Colon (tissue), 2 donors: ENCODE measurements at regions not wholly inside any gene's neighbourhood (a gene's known extent, or its start where the extent isn't known, plus 50 kb on each side); places are given as distances from the start of the nearest gene placed in this dataset.

ENCODE experiments used
- FAIRE-seq: peaks from 2 replicates; lab custom pipeline; 2012; peaks lifted over from hg19 to GRCh38; lab: Jason Lieb, UNC
- donor health status: control.
- donor health status: control.

DNA sequence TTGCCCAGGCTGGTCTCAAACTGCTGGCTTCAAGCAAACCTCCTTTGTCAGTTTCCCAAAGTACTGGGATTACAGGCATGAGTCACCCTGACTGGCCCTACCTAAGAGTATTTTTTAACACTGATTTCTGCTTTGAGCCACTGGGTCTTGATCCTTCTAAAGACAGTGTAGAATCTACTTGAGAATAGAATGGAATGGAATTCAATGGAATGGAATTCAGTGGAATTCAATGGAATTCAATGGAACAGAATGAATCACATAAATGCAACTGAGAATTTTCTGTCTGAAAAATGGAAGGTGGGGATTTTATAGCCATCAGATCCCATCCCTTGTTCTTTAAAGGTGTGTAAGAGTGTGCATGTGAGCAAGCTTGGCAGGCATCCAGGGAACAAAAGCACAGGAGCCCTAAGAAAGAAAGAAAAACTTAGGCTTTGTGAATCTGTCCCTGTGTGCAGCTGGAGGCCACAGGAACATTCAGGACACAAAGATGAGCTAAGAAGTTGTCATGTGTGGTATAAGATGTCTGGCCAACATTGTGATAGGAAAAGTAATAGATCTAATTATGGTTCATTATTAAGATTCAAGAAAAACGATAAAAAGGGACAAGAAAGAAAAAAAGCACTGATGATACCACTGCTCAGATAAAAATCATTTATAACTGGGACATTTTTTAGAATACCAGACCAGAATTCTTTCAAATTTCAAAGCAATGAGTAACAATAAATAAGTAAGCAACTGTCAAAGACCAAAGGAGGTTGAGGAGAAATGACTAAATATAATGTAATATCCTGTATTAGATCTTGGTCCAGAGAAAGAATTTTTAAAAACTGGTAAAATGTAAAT, 681.0 kb upstream of the GJE1 start:
- no peak for FAIRE-seq

DNA sequence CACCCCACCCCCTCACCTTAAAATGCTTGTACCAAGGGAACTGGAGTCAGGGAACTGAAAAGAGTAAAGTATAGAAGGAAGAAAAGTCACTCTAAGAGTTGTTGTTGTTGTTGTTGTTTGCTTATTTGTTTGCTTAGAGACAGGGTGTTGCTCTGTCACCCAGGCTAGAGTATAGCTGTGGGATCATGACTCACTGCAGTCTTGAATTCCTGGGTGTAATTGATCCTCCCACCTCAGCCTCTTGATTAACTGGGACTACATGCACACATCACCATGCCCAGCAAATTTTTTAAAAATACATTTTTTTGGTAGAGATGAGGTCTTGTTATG, 681.6 kb upstream of the GJE1 start:
- no peak for FAIRE-seq

DNA sequence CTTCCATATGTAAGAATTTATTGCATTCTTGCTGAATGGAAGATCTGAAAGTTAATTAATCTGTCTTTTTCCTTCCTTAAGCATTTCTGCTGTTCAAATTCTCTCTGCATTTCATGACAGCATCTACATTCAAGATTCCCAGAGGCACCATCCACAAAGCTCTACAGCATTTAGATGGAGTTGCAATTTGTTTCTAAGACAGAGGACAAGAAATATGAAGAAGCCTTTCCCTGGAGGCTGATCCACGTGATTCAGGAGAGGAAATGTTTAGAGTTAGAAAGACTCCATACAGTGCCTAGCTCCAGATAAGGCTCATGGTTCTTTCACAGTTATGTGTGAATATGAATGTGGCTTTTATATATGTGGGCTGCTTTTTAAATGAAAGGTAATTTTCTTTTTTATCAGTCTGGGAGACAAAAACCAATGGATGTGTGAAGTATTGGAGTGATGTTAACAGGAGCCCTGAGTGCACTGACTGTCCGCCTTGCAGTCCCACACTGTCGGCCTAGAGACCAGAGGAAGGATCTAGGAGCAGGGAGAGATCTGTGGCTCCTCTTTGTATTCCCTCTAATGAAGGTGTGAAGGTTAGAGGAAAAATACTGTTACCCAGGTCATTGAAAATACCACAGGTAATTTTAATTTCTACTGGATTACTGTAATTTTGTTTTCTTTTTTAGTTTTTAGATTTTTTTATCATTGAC, 686.6 kb upstream of the GJE1 start:
- no peak for FAIRE-seq

DNA sequence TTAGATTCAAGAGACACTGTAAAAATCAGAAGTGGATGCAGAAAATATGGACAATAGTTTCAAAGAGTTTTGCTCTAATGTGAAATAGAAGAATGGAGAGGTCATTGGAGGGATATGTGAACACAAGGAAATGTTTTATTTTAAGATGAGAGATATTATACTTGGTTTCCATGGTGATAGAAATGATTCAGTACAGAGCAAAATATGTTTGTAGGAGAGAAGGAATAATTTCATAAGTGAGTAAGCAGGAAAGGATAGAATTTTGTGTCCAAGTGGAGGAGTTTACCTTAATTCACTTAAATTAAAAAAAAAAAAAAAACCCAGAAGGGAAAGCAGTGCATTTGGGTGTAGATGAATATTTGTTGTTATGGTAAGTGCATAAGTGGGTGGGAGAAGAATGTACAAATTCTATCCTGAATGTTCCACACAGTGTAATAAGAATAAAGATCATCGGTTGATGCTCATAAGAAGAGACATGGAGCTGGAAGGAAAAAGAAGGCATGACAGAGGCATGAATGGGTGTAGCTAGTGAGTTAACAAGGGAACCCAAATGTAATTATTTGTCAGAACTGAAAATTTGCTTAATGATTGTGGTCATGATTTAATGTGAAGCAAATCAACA, 688.9 kb upstream of the GJE1 start:
- no peak for FAIRE-seq

DNA sequence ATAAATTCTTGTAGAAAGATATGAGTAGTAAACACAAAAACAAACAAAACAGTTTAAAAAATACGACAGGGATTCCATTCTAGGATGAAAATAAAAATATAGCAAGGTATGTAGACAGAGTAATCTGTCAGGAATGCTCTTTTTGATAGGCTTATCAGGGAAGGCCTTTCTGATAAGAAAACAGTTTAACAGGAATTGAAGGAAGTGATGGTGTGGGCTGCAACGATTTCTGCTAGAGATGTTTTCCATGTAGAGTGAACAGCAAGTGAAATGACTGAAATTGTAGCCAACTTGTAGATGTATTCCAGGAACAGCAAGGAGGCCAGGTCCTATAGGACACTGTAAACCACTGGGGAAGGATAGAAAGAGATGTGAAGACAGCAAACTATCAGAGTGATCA, 689.7 kb upstream of the GJE1 start:
- FAIRE-seq = no peak

DNA sequence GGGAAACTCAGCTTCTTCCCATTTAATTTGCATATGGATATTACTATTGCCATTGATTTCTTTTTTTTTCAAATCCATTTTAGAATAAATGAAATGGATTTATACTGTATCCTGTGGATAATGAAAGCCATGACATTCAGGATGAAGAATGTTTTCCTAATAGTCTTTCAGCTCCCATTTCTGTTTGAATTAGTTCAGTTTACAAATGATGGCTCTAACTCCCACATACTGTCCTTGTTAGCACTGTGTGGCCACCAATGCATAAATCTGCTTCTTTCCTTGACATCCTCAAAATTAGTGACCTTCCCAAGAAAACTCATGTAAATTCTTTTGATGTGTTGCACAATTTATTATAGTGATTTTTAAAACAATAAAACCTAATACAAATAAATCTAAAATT, 693.2 kb upstream of the GJE1 start:
- no peak for FAIRE-seq

DNA sequence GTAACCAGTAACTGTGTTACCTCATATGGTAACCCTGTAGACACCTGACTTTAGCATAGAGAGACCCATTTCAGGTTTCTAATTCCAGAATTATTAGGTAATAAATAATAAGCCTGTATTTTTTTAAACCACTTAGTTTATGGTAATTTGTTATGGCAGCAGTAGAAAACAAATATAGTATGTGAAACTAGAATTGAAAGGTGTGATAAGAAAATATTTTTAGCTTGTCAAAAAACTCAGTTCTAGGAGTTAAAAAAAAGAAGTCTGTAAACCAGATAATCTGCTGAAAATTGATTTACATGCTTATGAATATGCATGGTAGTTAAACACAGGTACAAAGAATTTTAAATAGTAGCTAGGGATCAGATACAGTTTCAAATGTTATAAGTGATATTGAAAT, 695.0 kb upstream of the GJE1 start:
- no peak for FAIRE-seq

DNA sequence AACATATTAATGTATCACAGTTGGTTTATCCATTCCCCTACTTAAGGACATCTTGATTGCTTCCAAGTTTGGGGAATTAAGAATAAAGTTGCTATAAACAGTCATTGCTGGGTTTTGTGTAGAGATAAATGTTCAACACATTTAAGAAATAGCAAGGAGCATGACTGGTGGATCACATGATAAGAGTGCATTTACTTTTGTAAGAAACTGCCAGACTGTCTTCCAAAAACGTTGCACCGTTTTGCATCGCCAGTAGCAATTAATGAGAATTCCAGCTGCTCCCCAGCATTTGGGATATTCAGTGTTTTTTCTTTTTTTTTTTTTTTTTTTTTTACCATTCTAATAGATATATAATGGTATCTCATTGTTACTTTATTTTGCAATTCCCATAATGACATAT, 695.7 kb upstream of the GJE1 start:
- FAIRE-seq = no peak

DNA sequence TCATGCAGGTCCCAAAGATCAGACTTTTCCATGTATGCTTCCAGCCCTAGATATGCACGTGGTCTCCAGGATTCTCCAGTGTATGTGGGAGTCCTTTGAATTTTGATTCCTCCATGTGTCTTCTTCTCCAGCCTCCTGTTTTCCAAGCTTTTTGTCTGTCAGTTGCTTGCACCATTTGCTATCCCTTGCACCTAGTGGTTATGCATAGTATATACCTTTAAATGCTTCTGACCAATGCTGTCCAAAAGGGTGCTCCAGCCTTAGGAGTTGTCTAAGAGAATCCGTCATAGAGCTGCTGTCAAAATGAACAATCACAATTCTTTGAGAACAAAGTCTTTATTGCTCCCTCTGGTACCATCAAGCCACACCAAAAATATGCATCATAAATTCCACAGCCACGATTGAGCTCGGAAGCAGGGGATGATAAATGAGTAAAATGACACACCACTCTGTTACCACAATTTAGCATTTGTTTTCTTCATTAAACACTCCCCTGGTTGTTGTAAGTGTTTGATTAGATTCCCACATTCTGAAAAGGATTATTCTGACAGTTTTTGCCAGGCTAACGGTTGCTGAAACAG, 706.2 kb upstream of the GJE1 start:
- FAIRE-seq = no peak

DNA sequence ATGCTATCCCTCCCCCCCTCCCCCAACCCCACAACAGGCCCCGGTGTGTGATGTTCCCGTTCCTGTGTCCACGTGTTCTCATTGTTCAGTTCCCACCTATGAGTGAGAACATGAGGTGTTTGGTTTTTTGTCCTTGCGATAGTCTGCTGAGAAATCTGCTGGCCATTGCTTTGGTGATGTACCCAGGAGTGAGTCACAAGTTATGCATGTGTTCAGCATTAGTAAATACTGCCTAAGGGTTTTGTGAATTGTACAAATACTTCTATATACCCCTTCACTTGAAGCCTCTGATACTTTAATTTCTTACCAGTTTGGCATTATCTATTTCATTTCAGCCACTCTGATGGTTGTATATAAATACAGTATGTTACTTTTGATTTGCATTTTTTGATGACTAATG, 711.3 kb upstream of the GJE1 start:
- no peak for FAIRE-seq

DNA sequence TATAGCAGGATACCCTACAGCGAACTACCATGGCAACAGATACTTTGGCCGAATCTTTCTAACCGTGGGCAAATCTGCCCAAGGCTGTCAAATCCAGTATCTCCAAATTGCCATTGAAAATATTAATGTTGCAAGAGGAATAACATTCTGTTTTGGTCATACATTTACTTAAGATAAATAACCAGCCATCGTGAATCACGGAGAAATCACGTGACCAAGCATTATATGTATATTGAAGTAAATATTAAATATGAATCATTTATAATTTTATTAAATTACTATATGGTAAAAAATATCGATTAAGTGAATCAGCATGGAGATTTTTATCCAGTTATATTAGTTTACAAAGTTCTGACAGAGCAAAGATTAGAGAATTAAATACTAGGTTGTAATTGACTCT, 714.6 kb upstream of the GJE1 start:
- no peak for FAIRE-seq

DNA sequence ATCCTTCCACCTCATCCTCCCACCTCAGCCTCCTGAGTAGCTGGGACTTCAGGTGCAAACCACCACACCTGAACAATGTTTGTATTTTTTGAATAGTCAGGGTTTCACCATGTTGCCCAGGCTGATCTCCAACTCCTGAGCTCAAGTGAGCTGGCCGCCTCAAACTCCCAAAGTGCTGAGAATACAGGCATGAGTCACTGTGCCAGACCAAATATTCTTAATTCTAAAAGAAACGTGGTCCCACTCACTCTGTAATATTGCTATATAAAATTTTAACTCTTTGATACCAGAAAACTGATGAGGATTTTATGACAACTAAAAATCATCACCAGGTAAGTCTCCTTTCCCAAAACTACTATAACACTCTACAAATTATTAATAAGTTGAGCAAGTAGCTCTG, 716.8 kb upstream of the GJE1 start:
- no peak for FAIRE-seq

DNA sequence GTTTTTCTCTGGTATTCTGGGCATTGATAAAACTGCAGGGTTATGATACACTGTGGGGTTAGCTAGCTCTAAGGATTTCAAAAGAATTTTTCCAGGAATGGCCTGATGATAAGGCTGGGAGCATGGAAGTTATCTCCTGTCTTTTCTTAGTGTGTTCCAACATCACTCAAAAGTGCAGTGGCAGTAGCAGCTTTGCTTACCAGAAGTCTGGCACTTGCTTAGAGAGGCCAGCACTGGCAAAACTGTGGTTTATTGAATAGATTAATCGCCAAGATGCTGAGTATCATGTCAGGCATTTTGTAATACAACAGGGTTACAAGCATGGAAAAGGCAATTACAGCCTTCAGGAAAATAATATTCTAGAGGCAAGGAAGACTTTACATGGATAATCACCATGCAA, 719.5 kb upstream of the GJE1 start:
- no peak for FAIRE-seq

DNA sequence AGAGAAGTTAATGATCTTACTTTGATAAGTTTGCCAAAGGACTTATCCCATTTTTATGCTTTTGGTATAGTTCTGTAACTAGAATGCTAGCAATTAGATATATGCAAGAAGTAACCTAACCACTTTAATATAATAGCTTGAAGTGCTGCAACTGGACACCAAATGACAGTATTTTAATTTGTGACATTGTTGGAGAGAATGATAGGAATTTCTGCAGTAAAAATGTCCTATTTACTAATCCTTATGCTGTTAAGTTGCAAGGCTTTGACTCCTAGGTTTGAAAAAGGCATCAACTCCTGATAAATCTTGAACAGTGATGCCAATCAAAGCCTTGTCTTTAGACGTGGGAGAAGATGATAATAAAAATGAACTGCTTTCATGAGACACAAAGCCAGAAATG, 726.0 kb upstream of the GJE1 start:
- no peak for FAIRE-seq

DNA sequence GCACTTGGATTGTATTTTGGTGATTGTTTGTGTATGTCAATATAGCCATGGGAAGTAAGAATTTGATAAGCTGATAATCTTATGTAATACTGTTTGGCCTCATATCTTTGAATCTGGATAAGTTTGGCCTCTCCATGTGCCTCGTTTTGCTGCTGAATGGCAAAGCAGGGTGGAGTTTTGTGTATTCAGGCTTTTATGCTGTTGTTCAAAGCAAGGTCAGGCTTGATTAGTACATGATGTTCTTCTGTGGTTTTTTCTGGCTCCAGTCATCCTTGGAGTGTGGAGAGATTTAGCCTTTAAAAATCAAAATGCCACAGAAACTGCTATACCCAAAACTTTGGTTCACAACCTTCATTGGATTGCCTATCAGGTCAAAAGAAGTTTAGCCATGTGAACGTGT, 728.9 kb upstream of the GJE1 start:
- FAIRE-seq = no peak

DNA sequence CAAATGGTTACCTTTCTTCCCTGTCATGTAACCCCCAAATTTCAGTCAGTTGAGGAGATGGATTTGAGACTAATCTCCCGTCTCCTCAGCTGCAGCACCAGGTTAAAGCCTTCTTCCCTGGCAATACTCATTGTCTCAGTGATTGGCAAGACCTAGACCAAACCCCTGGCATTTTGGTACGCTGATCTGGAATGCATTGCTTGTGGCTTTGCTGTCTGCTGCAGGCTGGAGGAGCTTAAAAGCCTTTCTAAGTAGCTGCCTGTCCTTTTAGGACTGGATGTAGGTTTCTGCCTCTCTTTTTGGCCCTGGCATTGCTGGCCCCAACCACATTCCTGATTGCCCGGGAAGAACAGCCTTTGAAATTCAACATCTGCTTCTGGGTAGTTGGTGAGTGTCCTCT, 729.6 kb upstream of the GJE1 start:
- no peak for FAIRE-seq

DNA sequence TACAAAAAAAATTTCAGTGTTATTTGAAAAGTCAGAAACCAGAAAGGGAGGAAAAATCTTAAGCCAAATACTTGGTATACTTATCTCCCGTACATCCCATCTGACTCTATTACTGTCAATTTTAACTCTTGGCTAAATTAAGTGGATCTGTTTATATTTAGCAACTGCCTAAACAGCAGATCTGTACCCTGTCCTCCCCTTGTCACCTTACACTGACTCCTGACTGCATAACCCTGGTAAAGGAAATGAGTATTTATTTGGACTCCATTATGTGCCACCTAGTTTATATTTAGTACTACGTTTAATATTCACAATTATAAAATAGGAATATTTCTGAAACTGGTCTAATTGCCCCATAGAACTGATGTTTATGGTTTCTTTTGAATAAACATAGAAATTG, 730.2 kb upstream of the GJE1 start:
- FAIRE-seq = no peak

DNA sequence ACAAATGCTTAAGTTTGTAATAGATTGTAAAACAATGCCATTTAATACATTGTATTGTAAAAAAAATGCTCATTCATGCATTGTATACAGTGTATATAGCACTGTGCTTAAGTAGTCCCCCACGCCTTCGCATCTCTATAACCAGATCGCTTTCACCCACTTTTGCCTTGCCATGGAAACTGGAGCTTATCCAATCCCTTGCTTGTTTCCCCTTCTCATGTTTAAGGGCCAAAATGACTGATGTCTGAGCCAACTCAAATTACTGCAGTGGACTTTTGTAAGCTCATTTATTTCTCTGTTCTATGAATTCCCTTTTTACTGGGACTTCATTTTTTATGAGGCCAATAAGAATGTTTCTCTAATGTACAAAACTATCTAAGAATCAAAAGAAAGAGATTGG, 730.9 kb upstream of the GJE1 start:
- no peak for FAIRE-seq

DNA sequence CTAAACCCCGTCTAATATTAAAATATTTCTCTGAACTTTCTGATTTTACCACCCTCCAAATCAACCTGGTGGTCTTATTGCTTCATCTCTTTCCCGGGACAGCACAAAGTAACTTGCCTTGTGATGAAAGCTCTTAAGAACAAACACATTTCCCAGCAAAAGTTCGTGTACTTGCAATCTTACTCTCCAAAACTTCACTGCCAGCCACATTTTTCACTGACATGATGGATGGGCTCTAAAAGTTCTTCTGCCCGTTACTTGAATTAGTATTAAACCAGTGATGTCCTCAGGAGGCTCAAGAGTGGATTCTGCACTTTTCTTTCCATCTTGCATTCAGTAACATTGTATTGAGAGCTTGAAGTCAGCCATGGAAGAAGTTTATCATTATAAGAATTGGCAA, 731.6 kb upstream of the GJE1 start:
- FAIRE-seq = no peak

DNA sequence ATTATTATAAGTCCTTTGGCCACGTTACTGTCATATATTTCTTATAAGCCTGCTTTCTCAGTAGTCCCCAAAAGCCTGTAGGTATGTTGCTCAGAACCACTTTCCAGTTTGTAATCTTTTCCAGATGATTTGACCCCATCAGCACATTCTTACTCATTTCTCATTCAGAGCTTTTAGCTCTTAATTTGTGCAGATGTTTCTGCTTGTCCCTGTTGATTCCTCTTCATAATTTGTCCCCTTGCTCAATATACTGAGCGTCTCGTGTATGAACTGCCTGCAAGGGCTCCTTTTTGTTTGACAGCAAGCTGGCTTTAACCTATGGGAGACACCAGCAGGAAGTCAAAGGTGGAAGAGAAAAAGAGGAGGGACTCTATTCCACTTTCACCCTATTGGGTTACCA, 733.8 kb upstream of the GJE1 start:
- no peak for FAIRE-seq

DNA sequence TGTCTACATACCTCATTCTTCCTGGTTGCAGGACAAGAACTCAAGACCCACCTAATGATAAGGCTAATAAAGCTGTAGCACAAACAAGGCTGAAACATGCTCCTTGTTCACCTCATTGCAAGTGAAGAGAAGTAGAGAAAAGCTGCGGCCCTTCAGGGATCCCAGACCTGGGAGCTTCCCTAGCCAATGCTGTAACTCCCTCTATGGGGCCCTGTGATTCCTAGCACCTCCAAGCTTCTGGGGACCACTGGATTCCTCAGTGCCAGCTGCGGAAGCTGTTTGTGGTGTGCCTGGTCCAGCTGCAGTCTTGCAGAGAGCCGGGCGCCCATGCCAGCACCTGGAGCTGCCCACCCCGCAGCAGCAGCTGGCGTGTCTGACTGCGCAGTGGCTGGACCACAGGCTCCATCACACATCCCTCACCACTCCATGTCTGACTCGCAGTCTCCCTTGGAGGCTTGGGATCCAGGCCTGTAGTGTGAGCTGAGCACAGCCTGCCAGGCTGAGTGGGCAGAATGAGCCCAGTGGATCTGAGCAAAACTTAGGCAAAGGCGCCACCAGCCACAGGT, 737.2 kb upstream of the GJE1 start:
- no peak for FAIRE-seq

DNA sequence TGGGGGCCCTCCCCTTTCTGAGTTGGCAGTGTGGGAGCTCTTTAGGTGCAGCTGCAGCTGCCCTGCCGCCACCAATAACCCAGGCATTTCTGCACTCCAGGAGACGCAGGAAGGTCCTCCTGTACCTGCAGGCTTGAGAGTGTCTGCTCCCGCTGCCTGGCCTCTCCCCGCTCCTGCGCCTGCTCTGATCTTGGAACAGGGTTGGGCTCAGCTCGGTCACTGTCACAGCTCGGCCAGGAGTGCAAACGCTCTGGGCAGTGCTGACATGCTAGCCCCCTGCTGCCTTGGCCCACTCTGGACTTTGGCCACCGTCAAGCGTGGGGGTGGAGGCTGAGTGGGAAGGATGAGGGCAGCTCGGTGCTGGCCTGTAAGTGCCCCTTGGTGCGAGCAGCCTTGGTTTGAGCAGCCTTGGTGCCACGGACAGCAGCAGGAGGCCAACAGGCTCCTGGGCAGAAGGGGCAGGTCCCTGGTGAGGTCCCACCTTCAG, 738.1 kb upstream of the GJE1 start:
- no peak for FAIRE-seq

DNA sequence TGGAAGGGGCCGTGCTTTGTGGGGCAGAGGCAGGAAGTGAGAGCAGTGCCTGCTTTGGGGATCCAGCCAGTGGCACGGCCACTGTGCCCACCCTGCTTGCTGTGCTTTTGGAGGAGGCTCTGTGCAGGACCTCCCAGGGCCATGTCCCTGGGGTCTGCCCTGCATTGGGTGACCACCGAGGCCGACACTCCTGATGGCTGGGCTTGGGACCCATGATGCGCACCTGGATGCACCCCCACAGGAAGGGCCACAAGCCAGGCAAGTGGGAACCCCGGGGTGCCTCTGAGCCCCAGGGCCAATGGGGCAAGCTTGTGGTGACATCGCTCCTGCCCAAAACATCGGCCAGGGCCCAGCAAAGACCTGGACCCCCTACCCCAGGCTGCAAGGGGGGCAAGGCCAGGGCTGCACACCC, 738.6 kb upstream of the GJE1 start:
- FAIRE-seq = no peak
